NCI-H748 (cell line): ENCODE measurements at regions not wholly inside any gene's neighbourhood (a gene's known extent, or its start where the extent isn't known, plus 50 kb on each side); places are given as distances from the start of the nearest gene placed in this dataset.
A peak's percentile ranks its signal among the peaks of the same experiment; 100 is the strongest.

ENCODE experiments used
- DNase-seq: peaks from one replicate; lab custom pipeline; 2025; ENCODE audit not compliant: unreplicated experiment; lab: John Stamatoyannopoulos, UW

DNA sequence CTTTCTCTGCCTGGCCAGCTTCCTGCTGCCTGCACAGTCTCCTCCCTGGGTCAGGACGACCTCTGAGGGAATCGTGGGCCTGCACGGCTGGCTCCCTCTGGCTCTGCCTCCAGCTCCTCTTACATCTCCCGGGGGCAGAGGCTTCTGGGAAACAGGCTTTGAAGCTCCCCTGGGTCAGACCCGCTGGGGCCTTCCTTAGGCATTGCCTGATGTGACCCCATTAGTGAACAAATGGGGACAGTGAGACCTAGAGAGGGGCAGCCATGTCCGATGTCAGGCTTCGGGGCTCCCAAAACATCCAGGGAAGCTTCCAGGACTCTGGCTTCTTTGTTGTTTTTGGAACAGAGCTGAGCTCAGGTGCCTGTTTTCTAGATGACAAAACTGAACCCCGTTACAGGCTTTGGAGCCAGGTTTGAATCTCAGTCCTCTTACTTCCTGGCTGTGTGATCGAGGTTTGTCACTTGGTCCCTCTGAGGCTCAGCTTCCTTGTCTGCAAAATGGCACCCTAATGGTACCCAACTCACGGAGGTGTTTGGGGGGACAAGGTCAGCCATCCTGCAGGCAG, 94.3 kb downstream of the CEBPB start:
- DNase-seq, result no peak

DNA sequence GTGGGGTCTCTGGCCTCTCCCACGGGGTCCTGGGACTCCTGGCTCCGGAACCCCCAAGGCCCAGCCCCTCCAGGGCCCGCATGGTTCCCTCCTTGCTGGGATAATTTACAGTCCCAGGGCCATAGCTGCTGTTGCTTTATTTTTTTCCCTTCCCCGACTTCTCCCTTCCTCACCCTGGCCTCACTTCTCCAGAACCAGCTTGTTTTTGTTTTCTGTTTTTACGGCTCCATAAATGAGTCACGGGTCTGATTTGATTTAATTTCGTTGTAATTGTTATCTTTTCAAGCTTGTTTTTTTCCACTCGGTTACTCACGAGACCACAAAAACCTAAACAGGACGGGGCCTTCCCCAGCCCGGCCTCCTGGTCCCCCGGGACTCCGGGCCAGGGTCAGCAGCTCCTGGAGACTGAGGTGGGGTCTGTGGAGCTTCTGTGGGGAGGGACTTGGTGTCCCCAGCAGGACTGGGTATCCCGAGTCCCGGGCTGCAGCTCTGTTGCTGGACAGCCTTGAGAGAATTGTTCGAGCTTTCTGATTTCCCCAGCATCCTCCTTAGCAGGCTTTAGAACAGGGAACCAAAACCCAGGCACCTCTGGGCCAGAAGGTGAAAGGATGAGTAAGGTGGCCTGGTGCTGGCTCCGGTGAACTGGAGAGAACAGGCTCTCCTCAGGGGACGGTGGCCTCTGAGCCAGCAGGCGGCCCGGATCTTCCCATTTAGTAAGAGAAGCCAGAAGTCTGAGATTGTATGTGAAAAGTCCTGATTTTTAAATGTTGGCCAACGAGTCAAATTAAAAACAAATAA, 94.9 kb downstream of the CEBPB start:
- DNase-seq, result no peak

DNA sequence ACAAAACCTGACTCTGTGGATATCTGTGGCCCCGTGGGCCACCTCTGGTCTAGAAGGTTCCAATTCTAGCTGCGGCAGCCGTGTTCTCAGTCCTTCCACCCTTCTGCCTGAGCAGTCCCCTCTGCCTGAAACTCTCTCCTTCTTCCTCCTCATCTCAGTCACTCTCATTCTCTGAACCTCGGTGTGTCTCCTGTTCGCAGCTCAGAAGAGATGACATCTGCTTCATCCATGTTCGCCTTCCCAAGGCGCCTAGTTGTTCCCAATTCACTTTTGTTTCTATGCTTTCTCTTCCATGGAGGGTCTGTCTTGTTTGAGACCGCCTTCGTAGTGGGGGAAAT, 95.5 kb downstream of the CEBPB start:
- no peak for DNase-seq

DNA sequence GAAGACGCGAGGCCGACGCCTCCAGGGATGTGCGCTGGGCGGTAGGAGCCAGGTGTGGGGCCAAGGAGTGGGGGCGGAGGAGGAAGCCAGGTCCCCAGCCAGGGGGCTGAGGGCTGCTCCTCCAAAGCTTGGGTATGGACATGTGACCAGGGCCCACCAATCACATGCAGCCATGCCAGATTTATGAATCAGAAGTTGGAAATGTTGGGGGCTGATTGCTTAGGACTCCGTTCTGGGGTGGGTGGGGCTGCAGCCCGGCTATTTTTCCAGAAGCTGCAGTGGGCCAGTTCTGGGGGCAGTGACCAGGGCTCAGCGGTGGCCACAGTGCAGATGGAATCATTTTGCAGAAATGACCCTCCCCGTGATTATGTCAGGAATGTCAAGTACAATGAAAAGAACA, 96.0 kb downstream of the CEBPB start:
- DNase-seq, result no peak

DNA sequence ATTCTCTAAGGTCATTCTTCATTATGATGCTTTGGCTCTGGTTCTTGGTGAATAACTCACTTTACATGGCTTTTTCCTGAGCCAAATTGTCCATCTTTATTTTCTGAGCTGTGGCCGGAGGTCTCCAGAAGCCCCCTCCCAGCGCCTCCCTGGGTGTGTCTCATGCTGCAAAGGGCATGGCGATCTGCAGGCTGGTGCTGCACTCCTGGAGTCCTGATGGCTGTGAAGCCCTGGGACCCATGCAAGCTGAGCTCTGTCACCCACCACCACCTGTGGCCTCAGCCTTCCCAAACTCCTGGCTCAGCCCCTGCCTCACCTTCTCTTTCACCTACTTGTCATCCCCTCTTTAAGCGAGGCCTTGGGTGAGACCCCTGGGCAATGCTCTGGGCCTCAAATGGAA, 96.9 kb downstream of the CEBPB start:
- no peak for DNase-seq

DNA sequence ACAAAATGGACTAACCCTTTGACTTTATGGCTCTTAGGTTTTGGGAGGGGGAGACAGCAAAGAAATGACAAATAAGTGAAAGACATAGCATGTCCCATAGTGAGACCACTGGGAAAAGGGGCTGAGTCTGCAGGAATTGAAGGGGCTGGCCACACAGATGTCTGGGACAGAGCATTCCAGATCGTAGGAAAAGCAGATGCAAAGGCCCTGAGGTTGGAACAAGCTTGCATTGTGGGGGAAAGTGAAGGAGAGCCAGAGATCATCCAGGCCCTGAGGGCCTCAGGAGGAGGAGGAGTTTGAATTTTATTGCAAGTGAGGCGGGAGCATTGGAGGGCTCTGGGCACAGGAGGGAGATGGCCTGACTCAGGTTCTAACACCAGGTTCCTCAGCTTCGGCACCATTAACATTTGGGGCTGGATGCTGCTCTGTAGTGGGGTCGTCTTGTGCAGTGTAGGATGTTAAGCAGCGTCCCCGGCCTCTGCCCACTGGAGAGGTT, 97.5 kb downstream of the CEBPB start:
- DNase-seq, result no peak

DNA sequence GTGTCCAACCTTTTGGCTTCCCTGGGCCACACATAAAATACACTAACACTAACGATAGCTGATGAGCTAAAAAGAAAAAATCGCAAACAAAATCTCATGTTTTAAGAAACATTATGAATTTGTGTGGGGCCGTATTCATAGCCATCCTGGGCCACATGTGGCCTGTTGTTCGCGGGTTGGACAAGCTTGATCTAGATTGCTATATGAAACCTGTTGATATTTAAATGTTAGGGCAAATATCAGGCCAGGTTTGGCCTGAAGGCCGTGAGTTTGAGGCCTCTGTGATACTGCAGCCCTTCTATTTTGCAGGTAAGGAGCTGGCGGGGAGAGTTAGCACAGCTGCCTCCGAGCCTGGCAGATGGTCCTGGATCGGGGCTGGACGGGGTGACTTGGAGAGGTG, 99.0 kb downstream of the CEBPB start:
- no peak for DNase-seq

DNA sequence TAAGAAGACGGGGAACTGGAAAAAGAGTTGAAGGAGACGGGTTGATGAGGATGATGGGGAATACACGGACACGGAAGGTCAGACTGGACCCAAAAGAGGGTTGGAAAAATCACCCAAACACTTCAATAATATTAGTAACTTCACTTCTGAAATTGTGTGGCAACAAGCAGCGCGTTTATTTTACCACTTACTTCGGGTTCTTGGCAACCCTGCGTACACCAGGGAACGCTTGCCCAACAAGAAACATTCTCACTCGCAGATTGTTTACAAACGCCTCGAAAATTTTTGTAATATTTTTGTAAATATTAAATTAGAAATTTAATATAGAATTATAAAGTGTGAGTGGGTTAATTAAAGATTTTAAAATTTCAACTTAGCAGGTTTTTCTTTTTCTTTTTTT, 99.5 kb downstream of the CEBPB start:
- no peak for DNase-seq

DNA sequence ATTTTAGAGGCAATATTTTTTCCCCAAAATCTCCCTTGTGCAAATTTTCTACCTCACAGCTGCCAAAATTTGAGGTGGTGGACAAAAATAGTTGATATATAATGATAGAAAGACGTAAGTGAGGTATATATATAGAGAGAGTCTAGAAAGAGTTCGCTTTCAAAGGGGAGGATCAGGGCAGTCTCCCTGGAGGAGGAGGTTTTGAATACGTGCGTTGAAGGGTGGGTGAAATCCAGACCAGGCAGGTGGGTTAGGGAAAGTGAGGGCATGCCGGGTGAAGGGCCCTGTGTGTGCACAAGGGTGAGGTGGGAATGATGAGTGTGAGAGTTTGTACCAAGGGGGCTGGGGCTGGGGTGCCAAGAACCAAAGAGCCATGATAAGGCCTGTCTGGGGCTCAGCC, 100.2 kb downstream of the CEBPB start:
- no peak for DNase-seq

DNA sequence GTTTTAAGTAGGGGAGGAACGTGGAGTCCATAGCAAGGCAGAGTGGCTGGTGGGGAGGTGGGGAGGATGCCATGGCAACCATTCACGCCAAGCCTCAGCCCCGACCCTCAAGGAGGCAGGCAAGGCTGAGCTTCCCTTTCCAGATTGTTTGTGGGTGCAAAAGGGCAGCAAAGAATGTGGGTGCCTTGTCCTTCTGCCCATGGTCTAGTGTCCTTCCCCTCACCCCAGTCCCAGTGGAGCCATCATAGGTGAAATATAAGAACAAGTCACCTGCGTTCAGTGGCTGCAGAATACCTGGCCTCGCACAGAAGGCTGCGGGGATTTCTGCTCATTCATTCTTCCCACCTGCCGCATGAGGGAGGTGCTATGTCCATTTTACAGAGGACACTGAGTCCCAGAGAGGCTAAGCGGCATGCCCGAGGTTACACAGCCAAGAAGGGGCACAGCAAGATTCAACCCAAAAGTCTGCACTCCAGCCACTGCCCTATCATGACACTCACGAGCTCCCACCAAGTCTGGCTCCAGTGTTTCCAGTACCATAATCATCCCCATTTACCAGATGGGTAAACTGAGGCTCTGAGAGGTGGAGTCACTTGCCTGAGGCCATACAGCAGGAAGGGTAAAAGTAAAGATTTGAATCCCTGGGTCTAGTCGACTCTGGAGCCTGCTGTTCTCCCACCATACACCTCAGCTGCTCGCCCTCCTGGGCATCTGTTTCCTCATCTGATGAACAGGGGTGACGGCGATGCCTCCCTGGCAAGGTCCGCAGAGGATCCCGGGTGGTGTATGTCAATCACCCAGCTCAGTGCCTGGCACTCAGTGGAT, 100.8 kb downstream of the CEBPB start:
- no peak for DNase-seq

DNA sequence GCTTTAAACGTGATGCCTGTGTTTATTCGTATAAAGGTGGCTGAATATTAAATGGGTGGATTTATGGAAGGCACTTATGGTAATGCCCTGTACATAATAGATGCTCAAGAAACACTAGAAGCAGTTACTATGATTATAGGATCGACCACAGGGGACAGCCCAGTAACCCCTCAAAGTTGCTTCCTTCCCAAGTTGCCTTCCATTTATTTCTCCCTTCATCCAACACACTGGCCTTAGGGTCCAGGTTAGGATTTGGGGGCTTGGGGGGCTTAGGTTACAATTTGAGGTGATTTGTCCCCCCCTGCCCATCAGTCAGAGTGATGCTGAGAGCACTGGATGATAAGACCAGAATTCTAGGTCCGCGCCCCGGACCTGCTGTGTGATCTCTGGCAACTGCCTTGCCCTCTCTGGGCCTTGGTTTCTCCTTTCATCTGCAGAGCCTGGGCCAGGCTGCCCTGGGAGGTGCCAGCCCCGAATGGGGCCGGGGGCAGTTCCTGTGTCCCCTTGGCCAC, 101.5 kb downstream of the CEBPB start:
- no peak for DNase-seq

DNA sequence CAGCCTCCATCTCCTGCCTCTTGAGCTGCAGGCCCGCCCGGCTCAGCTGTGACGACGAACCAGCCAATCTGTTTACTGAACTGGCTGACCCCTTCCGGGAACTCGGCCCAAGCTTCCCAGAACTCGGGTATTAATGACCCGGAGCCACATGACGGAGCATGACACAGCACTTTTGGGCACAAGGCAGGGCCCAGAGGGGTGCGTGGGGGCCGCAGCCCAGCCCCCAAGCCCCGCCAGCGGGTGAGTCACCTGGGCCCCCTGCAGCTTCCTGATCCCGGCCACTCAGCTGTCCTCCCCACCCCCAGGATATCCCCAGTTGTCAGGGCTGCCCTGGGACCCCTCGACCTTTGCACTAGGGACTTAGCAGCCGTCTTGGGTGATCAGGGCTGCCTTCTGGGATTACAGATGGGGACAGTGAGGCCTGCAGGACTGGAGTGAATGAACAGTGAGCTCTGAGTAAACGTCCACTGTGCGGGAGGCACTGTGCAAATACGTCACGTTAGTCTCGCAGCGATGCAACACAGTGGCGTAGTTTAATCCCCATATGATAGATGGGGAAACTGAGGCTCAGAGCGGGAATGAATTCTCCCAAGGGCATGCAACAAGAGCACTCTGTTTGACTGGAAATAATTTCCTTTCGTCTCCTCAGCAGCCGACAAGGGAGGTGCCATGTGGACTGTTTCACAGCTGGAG, 102.1 kb downstream of the CEBPB start:
- DNase-seq, result peak; percentile 12

DNA sequence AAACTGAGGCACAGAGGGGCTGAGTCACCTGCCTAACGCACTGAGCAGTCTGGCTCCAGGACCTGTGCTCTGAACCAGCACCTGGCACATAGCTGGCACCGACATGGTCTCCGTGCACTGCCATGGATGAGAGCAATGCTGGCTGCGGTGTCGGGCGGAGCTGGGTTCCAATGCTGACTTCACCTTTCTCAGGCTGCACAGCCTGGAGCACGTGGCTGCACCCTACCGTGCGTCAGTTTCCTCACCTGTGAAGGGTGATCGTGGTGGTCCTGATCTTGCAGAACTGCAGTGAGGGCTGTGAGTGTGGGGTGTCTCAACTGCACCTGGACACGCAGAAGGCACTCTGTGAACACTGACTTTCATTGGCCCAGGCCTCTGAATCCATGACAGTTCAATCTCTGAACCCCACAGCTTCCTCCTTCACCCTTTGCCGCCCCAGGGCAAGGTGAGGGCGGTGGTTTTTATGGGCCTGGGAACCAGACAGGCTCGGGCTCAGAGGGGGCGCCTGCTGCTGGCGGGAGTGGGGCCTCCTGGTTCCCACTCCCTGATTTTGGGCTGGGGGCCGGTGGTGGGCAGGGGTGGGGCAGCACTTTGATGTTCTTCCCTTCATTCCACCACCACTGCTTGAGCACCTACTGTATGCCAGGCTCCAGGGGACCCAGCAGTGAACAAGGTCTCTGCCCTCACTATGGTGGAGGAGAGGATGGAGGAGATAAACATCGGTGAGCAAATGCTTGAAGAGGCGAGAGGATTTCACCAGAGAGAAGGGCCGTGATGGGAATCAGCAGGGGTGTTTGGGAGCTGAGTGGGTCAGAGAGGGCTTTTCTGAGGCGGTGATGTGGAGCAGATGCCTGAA, 102.9 kb downstream of the CEBPB start:
- DNase-seq, result no peak

DNA sequence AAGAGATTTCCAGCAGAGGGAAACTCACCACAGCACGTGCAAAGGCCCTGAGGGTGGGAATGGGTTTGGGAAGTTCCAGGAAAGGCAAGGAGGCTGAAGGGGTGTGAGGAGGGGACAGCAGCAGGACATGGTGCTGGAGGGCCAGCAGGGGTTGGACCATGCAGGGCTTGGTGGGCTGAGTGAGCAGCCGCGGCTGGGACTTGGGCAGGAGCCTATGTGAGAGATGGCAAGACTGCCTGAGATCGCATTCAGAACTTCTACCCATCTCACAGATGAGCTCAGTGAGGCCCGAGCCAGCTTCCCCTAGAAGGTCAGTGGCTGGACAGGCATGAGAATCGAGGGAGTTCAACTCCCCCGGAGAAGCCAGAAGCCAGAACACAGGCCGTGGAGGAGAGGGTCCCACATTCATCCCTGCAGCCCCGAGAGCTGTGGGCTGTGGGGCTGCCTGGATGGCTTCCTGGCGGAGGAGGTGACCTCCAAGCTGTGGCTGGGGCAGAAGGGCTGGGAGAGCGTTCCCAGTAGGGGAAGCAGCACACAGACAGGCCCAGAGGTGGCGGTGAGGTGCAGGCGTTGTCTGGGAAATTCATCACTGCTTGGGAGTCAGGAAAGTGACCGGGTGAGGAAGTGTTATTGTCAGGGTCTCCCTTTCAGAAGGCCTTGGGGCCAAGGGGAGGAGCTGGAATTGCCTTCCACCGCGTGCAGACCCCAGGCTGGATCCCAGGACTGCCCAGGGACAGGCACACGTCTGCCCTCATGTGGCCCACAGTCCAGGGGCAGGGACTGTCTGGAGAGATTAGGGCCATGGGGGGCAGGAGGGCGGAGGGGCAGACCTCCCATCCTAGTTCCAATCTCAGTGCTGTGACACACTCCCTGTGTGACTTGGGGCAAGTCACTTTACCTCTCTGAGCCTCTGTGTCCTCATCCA, 103.8 kb downstream of the CEBPB start:
- DNase-seq, result no peak

DNA sequence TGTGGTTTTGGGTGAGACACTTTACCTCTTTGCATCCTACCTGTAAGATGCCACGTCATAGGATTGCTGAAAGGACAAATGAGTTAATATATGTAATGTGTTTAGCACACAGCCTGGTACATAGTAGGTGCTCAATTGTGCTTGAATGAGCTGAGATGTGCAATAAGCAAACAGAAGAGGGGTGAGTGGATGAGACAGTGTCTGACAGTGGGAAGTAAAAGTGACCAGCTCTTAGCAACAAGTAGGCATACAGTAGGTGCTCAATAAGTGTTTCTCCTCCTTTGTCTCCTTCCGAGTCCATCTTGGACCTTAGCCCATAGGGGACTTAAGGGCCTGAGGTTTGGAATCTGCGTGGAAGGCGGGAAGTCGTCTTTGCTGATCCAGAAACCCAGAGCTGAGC, 104.7 kb downstream of the CEBPB start:
- DNase-seq, result no peak

DNA sequence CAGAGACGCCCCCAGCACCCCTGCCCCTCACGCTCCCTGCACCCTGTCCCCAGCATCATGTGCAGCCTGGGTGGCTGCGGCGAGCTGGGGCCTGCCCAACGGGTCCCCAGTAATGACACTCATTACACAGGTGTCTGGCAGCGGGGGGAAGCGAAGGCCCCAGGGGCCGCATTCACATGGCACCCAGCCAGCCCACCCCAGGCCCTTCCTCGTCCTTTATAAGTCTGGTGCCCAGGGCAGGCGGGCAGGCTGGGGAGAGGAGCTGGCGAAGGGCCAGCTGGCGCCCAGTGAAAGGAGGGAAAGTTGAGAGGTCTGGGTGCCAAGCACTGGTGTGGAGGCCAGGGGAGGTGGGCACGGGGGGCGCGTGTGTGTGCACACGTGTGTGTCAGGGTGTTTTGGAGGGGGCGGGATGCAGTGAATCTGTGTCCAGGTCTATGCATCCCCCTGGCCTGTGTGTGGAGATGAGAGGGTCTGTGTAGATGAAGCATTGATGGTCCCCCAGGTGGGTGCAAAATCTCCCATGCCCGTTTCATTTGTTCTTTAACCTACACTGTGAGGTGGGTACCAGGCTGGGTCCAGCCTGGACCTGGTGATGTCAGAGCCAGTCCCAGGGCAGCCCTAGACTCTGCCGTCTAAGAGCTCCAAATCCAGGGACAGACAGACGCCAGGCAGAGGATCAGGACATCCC, 105.3 kb downstream of the CEBPB start:
- DNase-seq, result no peak

DNA sequence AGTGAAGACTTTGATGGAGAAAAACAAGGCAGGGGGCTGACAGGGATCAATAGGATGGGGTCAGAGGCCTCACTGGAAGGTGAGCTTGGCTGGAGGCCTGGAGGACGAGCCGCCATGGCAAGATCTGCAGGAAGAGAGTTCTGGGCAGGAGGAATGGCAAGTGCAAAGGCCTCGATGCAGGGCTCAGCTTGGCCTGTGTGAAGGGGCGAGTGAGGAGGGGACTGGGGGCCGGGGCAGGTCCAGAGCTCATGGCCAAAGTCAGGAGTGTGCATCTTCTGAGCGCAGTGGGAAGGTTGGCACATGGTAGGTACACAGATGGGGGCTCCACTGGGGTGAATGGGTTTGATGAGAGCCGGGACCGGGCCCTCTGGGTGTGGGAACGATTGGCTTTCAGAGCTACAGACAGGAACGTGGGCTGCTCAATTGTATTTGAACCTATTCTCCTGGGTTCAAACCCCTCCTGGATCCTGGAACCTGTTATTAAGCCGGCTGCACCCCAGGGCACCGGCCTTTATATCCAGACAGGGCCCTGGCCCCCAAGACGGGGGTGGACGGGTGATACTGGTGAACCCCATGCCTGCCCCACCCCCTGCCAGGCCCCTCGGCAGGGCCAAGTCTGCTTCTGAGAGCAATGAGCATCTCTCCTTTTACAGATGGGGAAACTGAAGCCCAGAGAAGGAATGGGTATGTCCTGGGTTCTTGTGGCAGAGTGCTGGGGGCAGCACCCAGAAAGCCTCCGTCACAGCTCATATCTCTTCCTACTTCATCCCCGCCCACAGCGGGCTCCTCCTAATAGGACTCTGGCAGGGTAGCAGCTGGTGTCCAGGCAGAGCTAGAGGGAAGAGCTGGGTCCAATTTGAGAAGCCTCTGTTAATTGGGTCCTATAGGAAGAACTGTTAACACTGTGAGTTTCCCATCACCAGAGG, 106.1 kb downstream of the CEBPB start:
- no peak for DNase-seq
